ENCODE measurements at regions not wholly inside any gene's neighbourhood (a gene's known extent, or its start where the extent isn't known, plus 50 kb on each side); places are given as distances from the start of the nearest gene placed in this dataset.
A peak's percentile ranks its signal among the peaks of the same experiment; 100 is the strongest.
"Not testable (repeated sequence)": the region's sequence is repeated elsewhere in the genome, so short reads cannot be mapped to it uniquely, and the experiment has no call there.

DNA sequence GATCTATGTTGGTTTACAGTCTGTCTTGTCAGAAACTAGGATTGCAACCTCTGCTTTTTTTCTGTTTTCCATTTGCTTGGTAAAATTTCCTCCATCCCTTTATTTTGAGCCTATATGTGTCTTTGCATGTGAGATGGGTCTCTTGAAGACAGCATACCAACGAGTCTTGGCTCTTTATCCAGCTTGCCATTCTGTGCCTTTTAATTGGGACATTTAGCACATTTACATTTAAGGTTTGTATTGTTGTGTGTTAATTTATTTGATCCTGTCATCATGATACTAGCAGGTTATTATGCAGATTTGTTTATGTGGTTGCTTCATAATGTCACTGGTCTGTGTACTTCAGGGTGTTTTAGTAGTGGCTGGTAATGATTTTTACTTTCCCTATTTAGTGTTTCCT is 236.6 kb upstream of the SOX2 start:
- not testable (repeated sequence) for TF ChIP-seq ZNF600 (tag by site-specific recombination; IDR thresholded peaks at IDR 0.05); ZBTB21 (tag by site-specific recombination; IDR thresholded peaks at IDR 0.05); ZNF121 (tag by site-specific recombination; IDR thresholded peaks at IDR 0.05); ZNF274 (IDR thresholded peaks at IDR 0.05; ENCODE audit: low read length); ZNF274 (tag by site-specific recombination; IDR thresholded peaks at IDR 0.05; ENCODE audit: borderline replicate concordance); ZNF658 (tag by site-specific recombination; IDR thresholded peaks at IDR 0.05); ZEB2 (tag by site-specific recombination; IDR thresholded peaks at IDR 0.05); ZNF837 (tag by site-specific recombination; IDR thresholded peaks at IDR 0.05)
- TF ChIP-seq, protein P1, sequence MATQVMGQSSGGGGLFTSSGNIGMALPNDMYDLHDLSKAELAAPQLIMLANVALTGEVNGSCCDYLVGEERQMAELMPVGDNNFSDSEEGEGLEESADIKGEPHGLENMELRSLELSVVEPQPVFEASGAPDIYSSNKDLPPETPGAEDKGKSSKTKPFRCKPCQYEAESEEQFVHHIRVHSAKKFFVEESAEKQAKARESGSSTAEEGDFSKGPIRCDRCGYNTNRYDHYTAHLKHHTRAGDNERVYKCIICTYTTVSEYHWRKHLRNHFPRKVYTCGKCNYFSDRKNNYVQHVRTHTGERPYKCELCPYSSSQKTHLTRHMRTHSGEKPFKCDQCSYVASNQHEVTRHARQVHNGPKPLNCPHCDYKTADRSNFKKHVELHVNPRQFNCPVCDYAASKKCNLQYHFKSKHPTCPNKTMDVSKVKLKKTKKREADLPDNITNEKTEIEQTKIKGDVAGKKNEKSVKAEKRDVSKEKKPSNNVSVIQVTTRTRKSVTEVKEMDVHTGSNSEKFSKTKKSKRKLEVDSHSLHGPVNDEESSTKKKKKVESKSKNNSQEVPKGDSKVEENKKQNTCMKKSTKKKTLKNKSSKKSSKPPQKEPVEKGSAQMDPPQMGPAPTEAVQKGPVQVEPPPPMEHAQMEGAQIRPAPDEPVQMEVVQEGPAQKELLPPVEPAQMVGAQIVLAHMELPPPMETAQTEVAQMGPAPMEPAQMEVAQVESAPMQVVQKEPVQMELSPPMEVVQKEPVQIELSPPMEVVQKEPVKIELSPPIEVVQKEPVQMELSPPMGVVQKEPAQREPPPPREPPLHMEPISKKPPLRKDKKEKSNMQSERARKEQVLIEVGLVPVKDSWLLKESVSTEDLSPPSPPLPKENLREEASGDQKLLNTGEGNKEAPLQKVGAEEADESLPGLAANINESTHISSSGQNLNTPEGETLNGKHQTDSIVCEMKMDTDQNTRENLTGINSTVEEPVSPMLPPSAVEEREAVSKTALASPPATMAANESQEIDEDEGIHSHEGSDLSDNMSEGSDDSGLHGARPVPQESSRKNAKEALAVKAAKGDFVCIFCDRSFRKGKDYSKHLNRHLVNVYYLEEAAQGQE (tag by site-specific recombination; IDR thresholded peaks at IDR 0.05), result not testable (repeated sequence)
- TF ChIP-seq, protein P2, sequence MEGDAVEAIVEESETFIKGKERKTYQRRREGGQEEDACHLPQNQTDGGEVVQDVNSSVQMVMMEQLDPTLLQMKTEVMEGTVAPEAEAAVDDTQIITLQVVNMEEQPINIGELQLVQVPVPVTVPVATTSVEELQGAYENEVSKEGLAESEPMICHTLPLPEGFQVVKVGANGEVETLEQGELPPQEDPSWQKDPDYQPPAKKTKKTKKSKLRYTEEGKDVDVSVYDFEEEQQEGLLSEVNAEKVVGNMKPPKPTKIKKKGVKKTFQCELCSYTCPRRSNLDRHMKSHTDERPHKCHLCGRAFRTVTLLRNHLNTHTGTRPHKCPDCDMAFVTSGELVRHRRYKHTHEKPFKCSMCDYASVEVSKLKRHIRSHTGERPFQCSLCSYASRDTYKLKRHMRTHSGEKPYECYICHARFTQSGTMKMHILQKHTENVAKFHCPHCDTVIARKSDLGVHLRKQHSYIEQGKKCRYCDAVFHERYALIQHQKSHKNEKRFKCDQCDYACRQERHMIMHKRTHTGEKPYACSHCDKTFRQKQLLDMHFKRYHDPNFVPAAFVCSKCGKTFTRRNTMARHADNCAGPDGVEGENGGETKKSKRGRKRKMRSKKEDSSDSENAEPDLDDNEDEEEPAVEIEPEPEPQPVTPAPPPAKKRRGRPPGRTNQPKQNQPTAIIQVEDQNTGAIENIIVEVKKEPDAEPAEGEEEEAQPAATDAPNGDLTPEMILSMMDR (tag by site-specific recombination; IDR thresholded peaks at IDR 0.05), result not testable (repeated sequence)
- TF ChIP-seq, protein P3, sequence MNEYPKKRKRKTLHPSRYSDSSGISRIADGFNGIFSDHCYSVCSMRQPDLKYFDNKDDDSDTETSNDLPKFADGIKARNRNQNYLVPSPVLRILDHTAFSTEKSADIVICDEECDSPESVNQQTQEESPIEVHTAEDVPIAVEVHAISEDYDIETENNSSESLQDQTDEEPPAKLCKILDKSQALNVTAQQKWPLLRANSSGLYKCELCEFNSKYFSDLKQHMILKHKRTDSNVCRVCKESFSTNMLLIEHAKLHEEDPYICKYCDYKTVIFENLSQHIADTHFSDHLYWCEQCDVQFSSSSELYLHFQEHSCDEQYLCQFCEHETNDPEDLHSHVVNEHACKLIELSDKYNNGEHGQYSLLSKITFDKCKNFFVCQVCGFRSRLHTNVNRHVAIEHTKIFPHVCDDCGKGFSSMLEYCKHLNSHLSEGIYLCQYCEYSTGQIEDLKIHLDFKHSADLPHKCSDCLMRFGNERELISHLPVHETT (tag by site-specific recombination; IDR thresholded peaks at IDR 0.05), result not testable (repeated sequence)
- TF ChIP-seq SETDB1 (IDR thresholded peaks at IDR 0.05; ENCODE audit: insufficient read length, low read length), result peak; percentile 90
- TF ChIP-seq, protein P4, sequence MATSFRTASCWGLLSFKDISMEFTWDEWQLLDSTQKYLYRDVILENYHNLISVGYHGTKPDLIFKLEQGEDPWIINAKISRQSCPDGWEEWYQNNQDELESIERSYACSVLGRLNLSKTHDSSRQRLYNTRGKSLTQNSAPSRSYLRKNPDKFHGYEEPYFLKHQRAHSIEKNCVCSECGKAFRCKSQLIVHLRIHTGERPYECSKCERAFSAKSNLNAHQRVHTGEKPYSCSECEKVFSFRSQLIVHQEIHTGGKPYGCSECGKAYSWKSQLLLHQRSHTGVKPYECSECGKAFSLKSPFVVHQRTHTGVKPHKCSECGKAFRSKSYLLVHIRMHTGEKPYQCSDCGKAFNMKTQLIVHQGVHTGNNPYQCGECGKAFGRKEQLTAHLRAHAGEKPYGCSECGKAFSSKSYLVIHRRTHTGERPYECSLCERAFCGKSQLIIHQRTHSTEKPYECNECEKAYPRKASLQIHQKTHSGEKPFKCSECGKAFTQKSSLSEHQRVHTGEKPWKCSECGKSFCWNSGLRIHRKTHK (tag by site-specific recombination; IDR thresholded peaks at IDR 0.05), result not testable (repeated sequence)
- TF ChIP-seq, protein P5, sequence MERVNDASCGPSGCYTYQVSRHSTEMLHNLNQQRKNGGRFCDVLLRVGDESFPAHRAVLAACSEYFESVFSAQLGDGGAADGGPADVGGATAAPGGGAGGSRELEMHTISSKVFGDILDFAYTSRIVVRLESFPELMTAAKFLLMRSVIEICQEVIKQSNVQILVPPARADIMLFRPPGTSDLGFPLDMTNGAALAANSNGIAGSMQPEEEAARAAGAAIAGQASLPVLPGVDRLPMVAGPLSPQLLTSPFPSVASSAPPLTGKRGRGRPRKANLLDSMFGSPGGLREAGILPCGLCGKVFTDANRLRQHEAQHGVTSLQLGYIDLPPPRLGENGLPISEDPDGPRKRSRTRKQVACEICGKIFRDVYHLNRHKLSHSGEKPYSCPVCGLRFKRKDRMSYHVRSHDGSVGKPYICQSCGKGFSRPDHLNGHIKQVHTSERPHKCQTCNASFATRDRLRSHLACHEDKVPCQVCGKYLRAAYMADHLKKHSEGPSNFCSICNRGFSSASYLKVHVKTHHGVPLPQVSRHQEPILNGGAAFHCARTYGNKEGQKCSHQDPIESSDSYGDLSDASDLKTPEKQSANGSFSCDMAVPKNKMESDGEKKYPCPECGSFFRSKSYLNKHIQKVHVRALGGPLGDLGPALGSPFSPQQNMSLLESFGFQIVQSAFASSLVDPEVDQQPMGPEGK (tag by site-specific recombination; IDR thresholded peaks at IDR 0.05), result not testable (repeated sequence)
- TF ChIP-seq, protein P6, sequence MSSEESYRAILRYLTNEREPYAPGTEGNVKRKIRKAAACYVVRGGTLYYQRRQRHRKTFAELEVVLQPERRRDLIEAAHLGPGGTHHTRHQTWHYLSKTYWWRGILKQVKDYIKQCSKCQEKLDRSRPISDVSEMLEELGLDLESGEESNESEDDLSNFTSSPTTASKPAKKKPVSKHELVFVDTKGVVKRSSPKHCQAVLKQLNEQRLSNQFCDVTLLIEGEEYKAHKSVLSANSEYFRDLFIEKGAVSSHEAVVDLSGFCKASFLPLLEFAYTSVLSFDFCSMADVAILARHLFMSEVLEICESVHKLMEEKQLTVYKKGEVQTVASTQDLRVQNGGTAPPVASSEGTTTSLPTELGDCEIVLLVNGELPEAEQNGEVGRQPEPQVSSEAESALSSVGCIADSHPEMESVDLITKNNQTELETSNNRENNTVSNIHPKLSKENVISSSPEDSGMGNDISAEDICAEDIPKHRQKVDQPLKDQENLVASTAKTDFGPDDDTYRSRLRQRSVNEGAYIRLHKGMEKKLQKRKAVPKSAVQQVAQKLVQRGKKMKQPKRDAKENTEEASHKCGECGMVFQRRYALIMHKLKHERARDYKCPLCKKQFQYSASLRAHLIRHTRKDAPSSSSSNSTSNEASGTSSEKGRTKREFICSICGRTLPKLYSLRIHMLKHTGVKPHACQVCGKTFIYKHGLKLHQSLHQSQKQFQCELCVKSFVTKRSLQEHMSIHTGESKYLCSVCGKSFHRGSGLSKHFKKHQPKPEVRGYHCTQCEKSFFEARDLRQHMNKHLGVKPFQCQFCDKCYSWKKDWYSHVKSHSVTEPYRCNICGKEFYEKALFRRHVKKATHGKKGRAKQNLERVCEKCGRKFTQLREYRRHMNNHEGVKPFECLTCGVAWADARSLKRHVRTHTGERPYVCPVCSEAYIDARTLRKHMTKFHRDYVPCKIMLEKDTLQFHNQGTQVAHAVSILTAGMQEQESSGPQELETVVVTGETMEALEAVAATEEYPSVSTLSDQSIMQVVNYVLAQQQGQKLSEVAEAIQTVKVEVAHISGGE (tag by site-specific recombination; conservative IDR thresholded peaks at IDR 0.05; ENCODE audit: low read depth), result not testable (repeated sequence)

All from HEK293 (cell line).